HepG2 (cell line): ENCODE measurements at regions not wholly inside any gene's neighbourhood (a gene's known extent, or its start where the extent isn't known, plus 50 kb on each side); places are given as distances from the start of the nearest gene placed in this dataset.

ENCODE experiments used
- ATAC-seq: fragments of 200-7000 bp; cut with Tn5 transposase; 3 replicates; pipeline ENCODE4 v1.9.1; 2020; ENCODE audit warnings: mild to moderate bottlenecking, moderate library complexity
- BruUV-seq: library from RNA; stranded (reverse); fragments of 400-500 nt; replicated peaks from 2 replicates; lab custom pipeline; 2021; lab: Mats Ljungman, UMichigan
- CTCF ChIA-PET: fragments of 300-600 bp; formaldehyde crosslinking; extraction: SDS; loops from one replicate; lab custom pipeline; 2021; ENCODE audit warnings: low total read pairs, inconsistent platforms, low intra/inter-chr PET ratio; lab: Yijun Ruan, JAX
- POLR2A ChIA-PET: fragments of 350-600 bp; sonication (Branson Sonifier 250); formaldehyde crosslinking; loops from one replicate; lab custom pipeline; 2020; ENCODE audit warnings: antibody characterized with exemption, inconsistent platforms; lab: Yijun Ruan, JAX
- DNase-seq: peaks from one replicate; pipeline ENCODE4 v3.0.0-alpha.2; 2015; ENCODE audit warnings: low spot score
- FAIRE-seq: peaks from 3 replicates; lab custom pipeline; 2011; peaks lifted over from hg19 to GRCh38; lab: Jason Lieb, UNC
- H2AFZ ChIP-seq: one replicate; pipeline ENCODE4 v1.6.1; 2011; ENCODE audit warnings: low read length, inconsistent platforms
- H3K27ac ChIP-seq: fragments of 300-600 bp; 3 replicates; pipeline ENCODE4 v1.8.0; 2011; ENCODE audit warnings: mixed run types, mild to moderate bottlenecking, mixed read lengths, low read length, inconsistent platforms; ENCODE audit not compliant: insufficient read depth; ENCODE audit errors: extremely low read length
- H3K27me3 ChIP-seq, 2 experiments: fragments of 200-600 bp in 1 of 2; 2 replicates in 1 of 2; 3 replicates in 1 of 2; pipeline versions ENCODE4 v1.6.0 to v1.8.0; 2011; ENCODE audit warnings: low read length in 2 of 2, mild to moderate bottlenecking in 2 of 2, moderate library complexity in 2 of 2, inconsistent platforms in 1 of 2; ENCODE audit not compliant: insufficient read depth in 2 of 2, control insufficient read depth in 1 of 2
- H3K36me3 ChIP-seq, 2 experiments: fragments of 200-600 bp in 1 of 2; replicated peaks in 1 of 2; 2 replicates in 1 of 2; 3 replicates in 1 of 2; pipeline versions ENCODE4 v1.5.1 to v1.8.0; 2011; ENCODE audit warnings: low read length in 2 of 2, inconsistent platforms in 1 of 2; ENCODE audit not compliant: insufficient read depth in 2 of 2, control insufficient read depth in 1 of 2
- H3K4me1 ChIP-seq: 2 replicates; pipeline ENCODE4 v1.5.1; 2012; ENCODE audit warnings: low read length, inconsistent platforms; ENCODE audit not compliant: insufficient read depth
- H3K4me2 ChIP-seq: 2 replicates; pipeline ENCODE4 v1.6.0; 2011; ENCODE audit warnings: low read depth, low read length, inconsistent platforms
- H3K4me3 ChIP-seq, 3 experiments: fragments of 200-600 bp in 1 of 3; sonication (generic), shearing (Covaris generic) in 1 of 3; replicated peaks in 1 of 3; 2 replicates each; pipeline ENCODE4 v1.5.1; 2011 to 2016; ENCODE audit warnings: low read length in 3 of 3, inconsistent platforms in 2 of 3, low read depth in 2 of 3, mild to moderate bottlenecking in 2 of 3, control low read depth in 1 of 3, mixed read lengths in 1 of 3; ENCODE audit not compliant: insufficient read depth in 1 of 3
- H3K79me2 ChIP-seq: one replicate; pipeline ENCODE4 v1.6.1; 2011; ENCODE audit warnings: low read length, inconsistent platforms; ENCODE audit not compliant: insufficient read depth
- H3K9ac ChIP-seq: 2 replicates; pipeline ENCODE4 v1.6.0; 2011; ENCODE audit warnings: mild to moderate bottlenecking, low read depth, low read length, inconsistent platforms; ENCODE audit not compliant: insufficient read depth
- H3K9me3 ChIP-seq: 2 replicates; pipeline ENCODE4 v1.5.1; 2012; ENCODE audit warnings: mild to moderate bottlenecking, low read length
- H4K20me1 ChIP-seq: 2 replicates; pipeline ENCODE4 v1.6.0; 2011; ENCODE audit warnings: inconsistent platforms, mild to moderate bottlenecking, low read length, moderate library complexity; ENCODE audit not compliant: insufficient read depth
- ARNTL ChIP-seq: sonication (generic); formaldehyde crosslinking; IDR thresholded peaks from 2 replicates; pipeline ENCODE4 v1.4.0; 2020; ENCODE audit warnings: mild to moderate bottlenecking, missing genetic modification reagents
- ASH2L ChIP-seq: fragments of 300-600, 200-600 bp; sonication (generic); IDR thresholded peaks from 2 replicates; pipeline ENCODE4 v1.7.0; 2017; ENCODE audit warnings: low read depth, mild to moderate bottlenecking, moderate library complexity, mixed read lengths, low read length; ENCODE audit not compliant: insufficient read length
- CBX1 ChIP-seq: IDR thresholded peaks from one replicate; pipeline ENCODE4 v1.6.1; 2016; ENCODE audit warnings: antibody characterized with exemption, low read depth
- CCAR2 ChIP-seq: fragments of 200-400 bp; formaldehyde crosslinking; optimal IDR thresholded peaks from 2 replicates; pipeline ENCODE3; 2018; ENCODE audit warnings: low read depth, mild to moderate bottlenecking, low read length, moderate library complexity
- FLYWCH1 ChIP-seq: sonication (generic); formaldehyde crosslinking; IDR thresholded peaks from 2 replicates; pipeline ENCODE4 v1.8.1; 2023; ENCODE audit warnings: mild to moderate bottlenecking, missing genetic modification reagents
- GLI4 ChIP-seq: sonication (generic); formaldehyde crosslinking; IDR thresholded peaks from 2 replicates; pipeline ENCODE4 v1.5.1; 2020; ENCODE audit warnings: missing genetic modification reagents, mild to moderate bottlenecking, moderate library complexity, borderline replicate concordance
- KDM2A ChIP-seq: sonication (generic); formaldehyde crosslinking; IDR thresholded peaks from 2 replicates; pipeline ENCODE4 v1.4.0; 2020; ENCODE audit warnings: low read depth, missing genetic modification reagents, borderline replicate concordance
- KDM3A ChIP-seq: IDR thresholded peaks from 2 replicates; pipeline ENCODE4 v1.6.1; 2018; ENCODE audit warnings: low read depth, missing compliant biosample characterization
- MAFK ChIP-seq, 2 experiments: IDR thresholded peaks in 1 of 2; conservative IDR thresholded peaks in 1 of 2; 2 replicates each; pipeline ENCODE4 v1.6.1; 2011; ENCODE audit warnings: improper control_type of control experiment in 2 of 2, low read length in 2 of 2
- MXD4 ChIP-seq: IDR thresholded peaks from 2 replicates; pipeline ENCODE4 v1.6.1; 2016; ENCODE audit warnings: mild to moderate bottlenecking, missing biosample characterization, missing genetic modification reagents
- NKX3-1 ChIP-seq: sonication (generic); formaldehyde crosslinking; IDR thresholded peaks from 2 replicates; pipeline ENCODE4 v1.5.0; 2020; ENCODE audit warnings: missing genetic modification reagents
- SPEN ChIP-seq: sonication (generic); formaldehyde crosslinking; IDR thresholded peaks from 2 replicates; pipeline ENCODE4 v1.5.1; 2020; ENCODE audit warnings: low read depth, mild to moderate bottlenecking, missing genetic modification reagents
- ZBTB8A ChIP-seq: sonication (generic); formaldehyde crosslinking; IDR thresholded peaks from 2 replicates; pipeline ENCODE4 v1.4.0; 2020; ENCODE audit warnings: mild to moderate bottlenecking, low read depth, missing genetic modification reagents, borderline replicate concordance
- ZGPAT ChIP-seq: IDR thresholded peaks from 2 replicates; pipeline ENCODE4 v1.6.1; 2016; ENCODE audit warnings: mild to moderate bottlenecking
- ZNF253 ChIP-seq: sonication (generic); formaldehyde crosslinking; IDR thresholded peaks from 2 replicates; pipeline ENCODE4 v1.8.0; 2022; ENCODE audit warnings: mild to moderate bottlenecking, missing genetic modification reagents, borderline replicate concordance
- ZNF282 ChIP-seq: fragments of 450-650 bp; IDR thresholded peaks from 2 replicates; pipeline ENCODE4 v1.6.1; 2018; ENCODE audit not compliant: partially characterized antibody
- ZNF607 ChIP-seq: sonication (generic); formaldehyde crosslinking; IDR thresholded peaks from 2 replicates; pipeline ENCODE4 v1.5.1; 2020; ENCODE audit warnings: missing genetic modification reagents, mild to moderate bottlenecking, borderline replicate concordance
- ZNF614 ChIP-seq: IDR thresholded peaks from 2 replicates; pipeline ENCODE4 v1.6.1; 2018; ENCODE audit warnings: missing biosample characterization, missing genetic modification reagents, inconsistent platforms, borderline replicate concordance
- ZNF775 ChIP-seq: sonication (generic); formaldehyde crosslinking; IDR thresholded peaks from 2 replicates; pipeline ENCODE4 v1.4.0; 2020; ENCODE audit warnings: missing genetic modification reagents, mild to moderate bottlenecking, moderate library complexity, borderline replicate concordance
- WGBS: methylation state at CpG from one replicate; pipeline ENCODE4 v1.1.6; 2017; ENCODE audit warnings: low lambda C conversion rate; 5-methylcytosine and 5-hydroxymethylcytosine counted together
- in situ Hi-C: cut with HindIII; loops from 2 replicates; pipeline ENCODE4 v1.10.0; 2017; ENCODE audit warnings: low pct_unique_long_range_greater_than_20kb; ENCODE audit not compliant: extremely low pct_ligation_motif_present
- intact Hi-C: fragments of 100-400 bp; cut with micrococcal nuclease; formaldehyde crosslinking; loops from one replicate; pipeline ENCODE4 v1.10.0; 2022; ENCODE audit not compliant: unreplicated experiment
- TF ChIP-seq, protein P1 (sequence below): sonication (generic); formaldehyde crosslinking; IDR thresholded peaks from 2 replicates; pipeline ENCODE4 v1.8.1; 2023; ENCODE audit warnings: mild to moderate bottlenecking, missing genetic modification reagents

GRCh38 chrX:13248867-13249486 is 70.9 kb downstream of the ATXN3L start:
- Histone ChIP-seq H3K9ac (no peak overlapping the region), H3K27ac (no peak overlapping the region), H3K36me3 (no peaks in the 10 kb centered on the region), H3K9me3 (no peaks in the 10 kb centered on the region), H3K4me2 (no peak overlapping the region), H3K27me3 (no peaks in the 10 kb centered on the region), H3K4me1 (no peaks in the 10 kb centered on the region), H3K79me2 (no peaks in the 10 kb centered on the region), H4K20me1 (no peaks in the 10 kb centered on the region), H2AFZ (no peak overlapping the region), H3K4me3 (no peak overlapping the region)
- CTCF ChIA-PET: no interaction called here
- POLR2A ChIA-PET: no interaction called here
- in situ Hi-C loops: no loop called here
- WGBS: 49% methylated on average over 4 of the region's 9 CpGs
- DNase-seq: no peak
- no TSS peak for BruUV-seq
- no peak for ATAC-seq
- no peak for TF ChIP-seq ZGPAT (CRISPR knock-in tag)
- TF ChIP-seq ZNF614 (CRISPR knock-in tag): no peak
- TF ChIP-seq ASH2L: no peak
- no peak for TF ChIP-seq SPEN (CRISPR knock-in tag)
- no peak for TF ChIP-seq KDM2A (CRISPR knock-in tag)
- no peak for TF ChIP-seq KDM3A
- TF ChIP-seq, protein P1, sequence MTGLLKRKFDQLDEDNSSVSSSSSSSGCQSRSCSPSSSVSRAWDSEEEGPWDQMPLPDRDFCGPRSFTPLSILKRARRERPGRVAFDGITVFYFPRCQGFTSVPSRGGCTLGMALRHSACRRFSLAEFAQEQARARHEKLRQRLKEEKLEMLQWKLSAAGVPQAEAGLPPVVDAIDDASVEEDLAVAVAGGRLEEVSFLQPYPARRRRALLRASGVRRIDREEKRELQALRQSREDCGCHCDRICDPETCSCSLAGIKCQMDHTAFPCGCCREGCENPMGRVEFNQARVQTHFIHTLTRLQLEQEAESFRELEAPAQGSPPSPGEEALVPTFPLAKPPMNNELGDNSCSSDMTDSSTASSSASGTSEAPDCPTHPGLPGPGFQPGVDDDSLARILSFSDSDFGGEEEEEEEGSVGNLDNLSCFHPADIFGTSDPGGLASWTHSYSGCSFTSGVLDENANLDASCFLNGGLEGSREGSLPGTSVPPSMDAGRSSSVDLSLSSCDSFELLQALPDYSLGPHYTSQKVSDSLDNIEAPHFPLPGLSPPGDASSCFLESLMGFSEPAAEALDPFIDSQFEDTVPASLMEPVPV (CRISPR knock-in tag): no peak
- no peak for TF ChIP-seq GLI4 (CRISPR knock-in tag)
- TF ChIP-seq ZNF775: no peak
- TF ChIP-seq ZNF282: no peak
- no peak for TF ChIP-seq ZNF253 (CRISPR knock-in tag)
- no peak for TF ChIP-seq ZBTB8A (CRISPR knock-in tag)
- no peak for TF ChIP-seq ZNF607 (CRISPR knock-in tag)
- no peak for TF ChIP-seq MAFK (conservative IDR thresholded peaks at IDR 0.05 in 1 of 2, IDR thresholded peaks at IDR 0.05 in 1 of 2; ENCODE audit: low read length in 2 of 2)
- TF ChIP-seq NKX3-1 (CRISPR knock-in tag): no peak
- TF ChIP-seq CCAR2: no peak
- TF ChIP-seq FLYWCH1: no peak
- no peak for TF ChIP-seq CBX1
- no peak for TF ChIP-seq MXD4 (CRISPR knock-in tag)
- TF ChIP-seq ARNTL (CRISPR knock-in tag): no peak
- no peak for FAIRE-seq
- intact Hi-C loops: no loop called here
